HepG2 (cell line): ENCODE measurements at regions not wholly inside any gene's neighbourhood (a gene's known extent, or its start where the extent isn't known, plus 50 kb on each side); places are given as distances from the start of the nearest gene placed in this dataset.

Experiments used
- AGO2 ChIP-seq: fragments of 200-400 bp; formaldehyde crosslinking; optimal IDR thresholded peaks from 2 replicates; pipeline ENCODE3; 2017; ENCODE audit warnings: mild to moderate bottlenecking, low read depth, low read length, moderate library complexity
- EP300 ChIP-seq, 3 experiments: sonication (generic) in 1 of 3; formaldehyde crosslinking in 1 of 3; IDR thresholded peaks; 2 replicates each; pipeline versions ENCODE4 v1.5.1 to v1.6.1; 2011 to 2020; ENCODE audit warnings: low read depth in 2 of 3, low read length in 2 of 3, borderline replicate concordance in 1 of 3, improper control_type of control experiment in 1 of 3, mild to moderate bottlenecking in 1 of 3, missing genetic modification reagents in 1 of 3, moderate library complexity in 1 of 3
- HNRNPL ChIP-seq: fragments of 200-400 bp; formaldehyde crosslinking; IDR thresholded peaks from 2 replicates; pipeline ENCODE4 v1.6.1; 2017; ENCODE audit warnings: mild to moderate bottlenecking, low read depth, low read length
- PAF1 ChIP-seq: IDR thresholded peaks from 2 replicates; pipeline ENCODE4 v1.6.1; 2016; ENCODE audit warnings: missing genetic modification reagents, missing compliant biosample characterization
- SNAPC2 ChIP-seq: sonication (generic); formaldehyde crosslinking; IDR thresholded peaks from 2 replicates; pipeline ENCODE4 v1.8.1; 2022; ENCODE audit warnings: mild to moderate bottlenecking, missing genetic modification reagents
- SP5 ChIP-seq: IDR thresholded peaks from 2 replicates; pipeline ENCODE4 v1.6.1; 2016; ENCODE audit warnings: low read depth, borderline replicate concordance
- TOE1 ChIP-seq: sonication (generic); formaldehyde crosslinking; IDR thresholded peaks from 2 replicates; pipeline ENCODE4 v1.4.0; 2020; ENCODE audit warnings: mild to moderate bottlenecking, missing genetic modification reagents
- ZBTB3 ChIP-seq: sonication (generic); formaldehyde crosslinking; IDR thresholded peaks from 2 replicates; pipeline ENCODE4 v1.4.0; 2020; ENCODE audit warnings: low read depth, mild to moderate bottlenecking, moderate library complexity, missing genetic modification reagents, borderline replicate concordance
- ZBTB38 ChIP-seq: sonication (generic); formaldehyde crosslinking; IDR thresholded peaks from 2 replicates; pipeline ENCODE4 v1.5.1; 2020; ENCODE audit warnings: mild to moderate bottlenecking, missing genetic modification reagents
- ZFP41 ChIP-seq: sonication (generic); formaldehyde crosslinking; IDR thresholded peaks from 2 replicates; pipeline ENCODE4 v1.4.0; 2020; ENCODE audit warnings: mild to moderate bottlenecking, missing genetic modification reagents, borderline replicate concordance
- ZNF343 ChIP-seq: sonication (generic); formaldehyde crosslinking; IDR thresholded peaks from 2 replicates; pipeline ENCODE4 v1.4.0; 2020; ENCODE audit warnings: mild to moderate bottlenecking, missing genetic modification reagents
- ZNF501 ChIP-seq: sonication (generic); formaldehyde crosslinking; IDR thresholded peaks from 2 replicates; pipeline ENCODE4 v1.5.1; 2020; ENCODE audit warnings: mild to moderate bottlenecking, moderate library complexity, missing genetic modification reagents
- ZNF577 ChIP-seq: sonication (generic); formaldehyde crosslinking; IDR thresholded peaks from 2 replicates; pipeline ENCODE4 v1.4.0; 2020; ENCODE audit warnings: mild to moderate bottlenecking, low read depth, missing genetic modification reagents, borderline replicate concordance
- ZNF670 ChIP-seq: sonication (generic); formaldehyde crosslinking; IDR thresholded peaks from 2 replicates; pipeline ENCODE4 v1.8.0; 2022; ENCODE audit warnings: mild to moderate bottlenecking, missing genetic modification reagents, borderline replicate concordance
- ZNF766 ChIP-seq: sonication (generic); formaldehyde crosslinking; IDR thresholded peaks from 2 replicates; pipeline ENCODE4 v1.5.0; 2020; ENCODE audit warnings: missing genetic modification reagents, borderline replicate concordance
- TF ChIP-seq, protein P1 (sequence below): sonication (generic); formaldehyde crosslinking; IDR thresholded peaks from 2 replicates; pipeline ENCODE4 v1.4.0; 2020; ENCODE audit warnings: mild to moderate bottlenecking, missing genetic modification reagents, borderline replicate concordance
- TF ChIP-seq, protein P2 (sequence below): sonication (generic); formaldehyde crosslinking; IDR thresholded peaks from 2 replicates; pipeline ENCODE4 v1.4.0; 2020; ENCODE audit warnings: missing genetic modification reagents, mild to moderate bottlenecking, borderline replicate concordance
- TF ChIP-seq, protein P3 (sequence below): sonication (generic); formaldehyde crosslinking; IDR thresholded peaks from 2 replicates; pipeline ENCODE4 v1.4.0; 2020; ENCODE audit warnings: missing genetic modification reagents, mild to moderate bottlenecking, borderline replicate concordance
- TF ChIP-seq, protein P4 (sequence below): IDR thresholded peaks from 2 replicates; pipeline ENCODE4 v1.6.1; 2018; ENCODE audit warnings: missing genetic modification reagents, mild to moderate bottlenecking, missing compliant biosample characterization

DNA sequence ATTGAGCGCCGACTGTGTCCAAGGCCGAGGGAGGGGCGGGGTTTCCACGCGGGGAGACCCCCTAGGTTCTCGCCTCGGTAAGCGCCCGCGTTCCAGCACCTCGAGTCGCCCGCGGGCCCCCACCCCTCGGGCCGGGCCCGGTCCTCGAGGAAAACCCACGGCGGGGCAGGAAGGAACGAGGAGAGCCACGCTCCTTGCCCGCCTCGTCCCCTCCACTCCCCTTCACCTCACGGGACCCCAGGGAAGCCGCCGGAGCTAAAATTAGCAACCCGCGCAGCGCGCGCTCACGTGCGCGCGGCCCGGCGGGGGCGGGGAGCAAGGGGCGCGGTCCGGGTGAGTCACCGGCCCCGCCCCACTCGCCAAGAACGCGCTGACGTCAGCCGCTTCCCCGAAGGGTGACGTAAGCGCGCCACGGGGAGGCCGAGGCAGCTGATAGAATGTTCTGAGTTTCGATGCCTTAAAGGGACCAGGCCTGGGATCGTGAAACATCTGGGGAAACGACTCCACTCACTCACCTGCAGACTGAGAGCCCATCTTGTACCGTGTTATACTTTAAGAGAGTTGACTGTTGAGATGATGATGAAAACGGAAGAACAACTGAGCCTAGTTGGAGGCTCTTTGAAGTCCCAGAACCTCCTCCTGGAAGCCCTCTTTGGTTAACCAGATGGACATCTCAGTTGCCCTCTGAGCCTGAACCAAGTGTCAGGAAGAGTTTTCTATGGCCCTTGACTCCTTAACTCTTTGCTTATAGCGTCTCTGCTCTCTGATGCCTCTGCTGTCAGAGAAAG lies 49.7 kb upstream of the ATF3 start (continued):
- TF ChIP-seq, protein P1, sequence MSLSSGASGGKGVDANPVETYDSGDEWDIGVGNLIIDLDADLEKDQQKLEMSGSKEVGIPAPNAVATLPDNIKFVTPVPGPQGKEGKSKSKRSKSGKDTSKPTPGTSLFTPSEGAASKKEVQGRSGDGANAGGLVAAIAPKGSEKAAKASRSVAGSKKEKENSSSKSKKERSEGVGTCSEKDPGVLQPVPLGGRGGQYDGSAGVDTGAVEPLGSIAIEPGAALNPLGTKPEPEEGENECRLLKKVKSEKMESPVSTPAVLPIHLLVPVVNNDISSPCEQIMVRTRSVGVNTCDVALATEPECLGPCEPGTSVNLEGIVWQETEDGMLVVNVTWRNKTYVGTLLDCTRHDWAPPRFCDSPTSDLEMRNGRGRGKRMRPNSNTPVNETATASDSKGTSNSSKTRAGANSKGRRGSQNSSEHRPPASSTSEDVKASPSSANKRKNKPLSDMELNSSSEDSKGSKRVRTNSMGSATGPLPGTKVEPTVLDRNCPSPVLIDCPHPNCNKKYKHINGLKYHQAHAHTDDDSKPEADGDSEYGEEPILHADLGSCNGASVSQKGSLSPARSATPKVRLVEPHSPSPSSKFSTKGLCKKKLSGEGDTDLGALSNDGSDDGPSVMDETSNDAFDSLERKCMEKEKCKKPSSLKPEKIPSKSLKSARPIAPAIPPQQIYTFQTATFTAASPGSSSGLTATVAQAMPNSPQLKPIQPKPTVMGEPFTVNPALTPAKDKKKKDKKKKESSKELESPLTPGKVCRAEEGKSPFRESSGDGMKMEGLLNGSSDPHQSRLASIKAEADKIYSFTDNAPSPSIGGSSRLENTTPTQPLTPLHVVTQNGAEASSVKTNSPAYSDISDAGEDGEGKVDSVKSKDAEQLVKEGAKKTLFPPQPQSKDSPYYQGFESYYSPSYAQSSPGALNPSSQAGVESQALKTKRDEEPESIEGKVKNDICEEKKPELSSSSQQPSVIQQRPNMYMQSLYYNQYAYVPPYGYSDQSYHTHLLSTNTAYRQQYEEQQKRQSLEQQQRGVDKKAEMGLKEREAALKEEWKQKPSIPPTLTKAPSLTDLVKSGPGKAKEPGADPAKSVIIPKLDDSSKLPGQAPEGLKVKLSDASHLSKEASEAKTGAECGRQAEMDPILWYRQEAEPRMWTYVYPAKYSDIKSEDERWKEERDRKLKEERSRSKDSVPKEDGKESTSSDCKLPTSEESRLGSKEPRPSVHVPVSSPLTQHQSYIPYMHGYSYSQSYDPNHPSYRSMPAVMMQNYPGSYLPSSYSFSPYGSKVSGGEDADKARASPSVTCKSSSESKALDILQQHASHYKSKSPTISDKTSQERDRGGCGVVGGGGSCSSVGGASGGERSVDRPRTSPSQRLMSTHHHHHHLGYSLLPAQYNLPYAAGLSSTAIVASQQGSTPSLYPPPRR: no peak
- TF ChIP-seq TOE1 (CRISPR knock-in tag) (no peak), EP300 (IDR thresholded peaks at IDR 0.05; ENCODE audit: low read depth in 2 of 2, low read length in 2 of 2) (no peak), EP300 (CRISPR knock-in tag; IDR thresholded peaks at IDR 0.05; ENCODE audit: borderline replicate concordance) (no peak), HNRNPL (no peak), SNAPC2 (no peak), ZNF670 (peak; percentile 37; the same call in 1 of the 2 replicates), ZNF501 (CRISPR knock-in tag) (no peak), AGO2 (peak; percentile 44), ZBTB3 (CRISPR knock-in tag) (no peak), ZFP41 (CRISPR knock-in tag) (no peak), SP5 (CRISPR knock-in tag) (peak; percentile 40), ZNF577 (CRISPR knock-in tag) (no peak), PAF1 (CRISPR knock-in tag) (no peak), ZNF766 (no peak), ZNF343 (CRISPR knock-in tag) (no peak), ZBTB38 (CRISPR knock-in tag) (no peak)
- TF ChIP-seq, protein P2, sequence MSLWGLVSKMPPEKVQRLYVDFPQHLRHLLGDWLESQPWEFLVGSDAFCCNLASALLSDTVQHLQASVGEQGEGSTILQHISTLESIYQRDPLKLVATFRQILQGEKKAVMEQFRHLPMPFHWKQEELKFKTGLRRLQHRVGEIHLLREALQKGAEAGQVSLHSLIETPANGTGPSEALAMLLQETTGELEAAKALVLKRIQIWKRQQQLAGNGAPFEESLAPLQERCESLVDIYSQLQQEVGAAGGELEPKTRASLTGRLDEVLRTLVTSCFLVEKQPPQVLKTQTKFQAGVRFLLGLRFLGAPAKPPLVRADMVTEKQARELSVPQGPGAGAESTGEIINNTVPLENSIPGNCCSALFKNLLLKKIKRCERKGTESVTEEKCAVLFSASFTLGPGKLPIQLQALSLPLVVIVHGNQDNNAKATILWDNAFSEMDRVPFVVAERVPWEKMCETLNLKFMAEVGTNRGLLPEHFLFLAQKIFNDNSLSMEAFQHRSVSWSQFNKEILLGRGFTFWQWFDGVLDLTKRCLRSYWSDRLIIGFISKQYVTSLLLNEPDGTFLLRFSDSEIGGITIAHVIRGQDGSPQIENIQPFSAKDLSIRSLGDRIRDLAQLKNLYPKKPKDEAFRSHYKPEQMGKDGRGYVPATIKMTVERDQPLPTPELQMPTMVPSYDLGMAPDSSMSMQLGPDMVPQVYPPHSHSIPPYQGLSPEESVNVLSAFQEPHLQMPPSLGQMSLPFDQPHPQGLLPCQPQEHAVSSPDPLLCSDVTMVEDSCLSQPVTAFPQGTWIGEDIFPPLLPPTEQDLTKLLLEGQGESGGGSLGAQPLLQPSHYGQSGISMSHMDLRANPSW: no peak
- TF ChIP-seq, protein P3, sequence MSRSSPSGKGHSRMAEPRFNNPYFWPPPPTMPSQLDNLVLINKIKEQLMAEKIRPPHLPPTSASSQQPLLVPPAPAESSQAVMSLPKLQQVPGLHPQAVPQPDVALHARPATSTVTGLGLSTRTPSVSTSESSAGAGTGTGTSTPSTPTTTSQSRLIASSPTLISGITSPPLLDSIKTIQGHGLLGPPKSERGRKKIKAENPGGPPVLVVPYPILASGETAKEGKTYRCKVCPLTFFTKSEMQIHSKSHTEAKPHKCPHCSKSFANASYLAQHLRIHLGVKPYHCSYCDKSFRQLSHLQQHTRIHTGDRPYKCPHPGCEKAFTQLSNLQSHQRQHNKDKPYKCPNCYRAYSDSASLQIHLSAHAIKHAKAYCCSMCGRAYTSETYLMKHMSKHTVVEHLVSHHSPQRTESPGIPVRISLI (CRISPR knock-in tag): no peak
- TF ChIP-seq, protein P4, sequence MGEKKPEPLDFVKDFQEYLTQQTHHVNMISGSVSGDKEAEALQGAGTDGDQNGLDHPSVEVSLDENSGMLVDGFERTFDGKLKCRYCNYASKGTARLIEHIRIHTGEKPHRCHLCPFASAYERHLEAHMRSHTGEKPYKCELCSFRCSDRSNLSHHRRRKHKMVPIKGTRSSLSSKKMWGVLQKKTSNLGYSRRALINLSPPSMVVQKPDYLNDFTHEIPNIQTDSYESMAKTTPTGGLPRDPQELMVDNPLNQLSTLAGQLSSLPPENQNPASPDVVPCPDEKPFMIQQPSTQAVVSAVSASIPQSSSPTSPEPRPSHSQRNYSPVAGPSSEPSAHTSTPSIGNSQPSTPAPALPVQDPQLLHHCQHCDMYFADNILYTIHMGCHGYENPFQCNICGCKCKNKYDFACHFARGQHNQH (CRISPR knock-in tag): peak; percentile 62; the same call in 1 of the 2 replicates
